GM12875 (cell line): ENCODE measurements at regions not wholly inside any gene's neighbourhood (a gene's known extent, or its start where the extent isn't known, plus 50 kb on each side); places are given as distances from the start of the nearest gene placed in this dataset.

Experiments
- H3K4me3 ChIP-seq: one replicate; pipeline ENCODE4 v1.5.1; 2011; ENCODE audit warnings: low read depth, low read length, control low read depth
- CTCF ChIP-seq: IDR thresholded peaks from 2 replicates; pipeline ENCODE4 v1.5.1; 2011; ENCODE audit warnings: low read depth, mild to moderate bottlenecking, control low read depth, inconsistent platforms, low read length, moderate library complexity, borderline replicate concordance; ENCODE audit not compliant: insufficient read depth

DNA sequence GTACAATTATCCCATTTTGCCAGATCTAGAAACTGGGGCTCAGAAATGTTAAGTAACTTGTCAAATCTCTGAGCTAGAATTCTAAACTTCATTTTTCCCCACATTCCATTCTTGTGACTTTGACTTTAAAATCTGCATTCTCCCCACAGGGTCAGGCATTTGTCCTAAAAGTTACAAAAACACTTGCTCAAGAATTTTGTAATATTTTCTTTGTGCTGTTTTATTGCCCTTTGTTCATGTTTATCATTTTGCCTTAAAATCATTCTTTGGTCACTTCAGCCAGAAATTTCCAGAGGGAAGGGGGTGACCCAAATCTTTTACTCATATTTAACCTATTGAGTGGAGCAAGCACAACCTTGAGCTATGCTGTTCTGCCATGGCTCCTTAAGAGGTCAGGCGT is 120.1 kb upstream of the CCL21 start:
- H3K4me3 ChIP-seq = no peak overlapping the region
- TF ChIP-seq CTCF = no peak

DNA sequence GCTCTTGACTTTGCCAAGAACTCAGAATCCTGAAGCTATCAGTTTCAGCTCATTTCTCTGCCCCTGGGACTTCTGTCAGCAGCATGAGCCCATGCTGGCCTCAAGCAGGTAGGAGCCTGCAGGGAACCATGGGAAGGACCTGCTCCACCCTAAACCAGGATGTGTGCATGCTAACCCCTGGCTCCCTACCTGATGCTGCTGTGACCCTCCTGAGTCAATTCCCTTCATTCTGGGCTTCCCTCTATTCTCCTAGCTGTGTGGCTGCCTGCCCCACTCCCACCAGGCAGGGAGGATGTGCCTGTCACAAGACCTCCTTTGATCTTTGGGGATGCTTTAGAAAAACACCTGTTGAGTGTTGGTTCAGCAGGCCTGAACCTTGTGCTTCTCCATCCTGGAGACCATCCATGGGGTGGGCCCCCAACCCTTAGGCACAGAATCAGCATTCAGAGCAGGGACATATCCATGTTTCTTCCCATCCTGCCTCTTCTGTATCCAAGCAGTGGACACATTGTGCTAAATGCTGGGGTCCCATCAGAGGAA is 117.1 kb upstream of the CCL21 start:
- no peak overlapping the region for H3K4me3 ChIP-seq
- TF ChIP-seq CTCF = no peak

- no peak overlapping the region for H3K4me3 ChIP-seq
- no peak for TF ChIP-seq CTCF
Measured at GRCh38 chr9:34825775-34826174, 115.8 kb upstream of the CCL21 start.

- no peak for TF ChIP-seq CTCF
Measured at GRCh38 chr9:34823778-34824177, 113.8 kb upstream of the CCL21 start.

GRCh38 chr9:34810187-34810524 is 100.2 kb upstream of the CCL21 start:
- no peak for TF ChIP-seq CTCF
- no peak overlapping the region for H3K4me3 ChIP-seq

More at GRCh38 chr9:34823778-34824177, 113.8 kb upstream of the CCL21 start:
- H3K4me3 ChIP-seq = no peak overlapping the region

DNA sequence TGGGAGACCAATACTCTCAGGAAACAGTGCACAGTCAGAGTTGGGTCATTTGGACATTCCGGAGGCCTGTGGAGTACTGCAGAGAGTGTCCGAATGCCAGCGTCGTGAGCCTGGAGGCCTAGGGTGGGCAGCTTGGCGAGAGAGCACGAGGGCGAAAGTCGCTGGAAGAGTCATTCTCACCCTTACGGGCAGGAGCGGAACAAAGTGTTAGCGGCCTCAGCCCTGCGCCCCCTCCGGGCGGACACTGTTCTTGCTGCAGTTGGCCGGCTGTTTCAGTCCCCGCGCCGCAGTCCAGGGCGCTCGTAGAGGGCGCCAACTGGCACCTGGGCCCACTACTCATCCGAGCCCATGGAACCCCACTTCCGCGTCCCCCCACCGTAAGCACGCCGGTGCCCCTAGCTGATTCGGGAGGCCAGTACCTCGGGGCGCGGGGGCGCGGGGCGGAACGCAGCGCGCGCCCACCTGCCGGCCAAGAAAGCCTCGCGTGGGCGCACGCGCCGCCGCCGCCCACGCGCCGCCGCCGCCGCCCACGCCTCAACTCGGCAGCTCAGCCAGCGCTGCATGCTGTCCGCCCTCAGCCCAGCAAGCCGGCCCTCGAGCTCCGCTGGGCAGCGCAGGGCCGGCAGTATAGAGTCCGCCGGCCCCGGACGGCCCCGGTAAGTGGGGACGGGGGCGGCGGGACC is 99.7 kb upstream of the CCL21 start:
- no peak overlapping the region for H3K4me3 ChIP-seq

GRCh38 chr9:34802916-34803315 is 93.0 kb upstream of the CCL21 start:
- H3K4me3 ChIP-seq = no peak overlapping the region
- TF ChIP-seq CTCF = no peak

More for the DNA sequence above, 99.7 kb upstream of the CCL21 start:
- no peak for TF ChIP-seq CTCF
